H1 (cell line): ENCODE measurements at regions not wholly inside any gene's neighbourhood (a gene's known extent, or its start where the extent isn't known, plus 50 kb on each side); places are given as distances from the start of the nearest gene placed in this dataset.

ENCODE experiments used
- CBX8 ChIP-seq: fragments of 300-800, 300-1000 bp; sonication (generic); IDR thresholded peaks from 2 replicates; pipeline ENCODE4 v1.7.1; 2016; ENCODE audit warnings: low read depth, low read length, borderline replicate concordance
- CEBPB ChIP-seq: IDR thresholded peaks from 2 replicates; pipeline ENCODE4 v1.6.1; 2012; ENCODE audit warnings: low read depth, low read length
- EP300 ChIP-seq, 2 experiments: IDR thresholded peaks; 1 replicate in 1 of 2; 2 replicates in 1 of 2; pipeline ENCODE4 v1.6.1; 2011 to 2012; ENCODE audit warnings: low read depth in 2 of 2, low read length in 2 of 2, mild to moderate bottlenecking in 2 of 2, borderline replicate concordance in 1 of 2, inconsistent platforms in 1 of 2, moderate library complexity in 1 of 2
- GABPA ChIP-seq: IDR thresholded peaks from 2 replicates; pipeline ENCODE4 v1.6.1; 2011; ENCODE audit warnings: mild to moderate bottlenecking, low read length, moderate library complexity, borderline replicate concordance; ENCODE audit not compliant: insufficient read depth
- RAD21 ChIP-seq, 2 experiments: IDR thresholded peaks in 1 of 2; conservative IDR thresholded peaks in 1 of 2; 2 replicates each; pipeline ENCODE4 v1.6.1; 2011; ENCODE audit warnings: low read depth in 2 of 2, low read length in 2 of 2, improper control_type of control experiment in 1 of 2, inconsistent platforms in 1 of 2, mild to moderate bottlenecking in 1 of 2, moderate library complexity in 1 of 2
- RBBP5 ChIP-seq: IDR thresholded peaks from 2 replicates; pipeline ENCODE4 v1.7.1; 2012; ENCODE audit warnings: low read depth, mild to moderate bottlenecking, inconsistent platforms, low read length, moderate library complexity, borderline replicate concordance

DNA sequence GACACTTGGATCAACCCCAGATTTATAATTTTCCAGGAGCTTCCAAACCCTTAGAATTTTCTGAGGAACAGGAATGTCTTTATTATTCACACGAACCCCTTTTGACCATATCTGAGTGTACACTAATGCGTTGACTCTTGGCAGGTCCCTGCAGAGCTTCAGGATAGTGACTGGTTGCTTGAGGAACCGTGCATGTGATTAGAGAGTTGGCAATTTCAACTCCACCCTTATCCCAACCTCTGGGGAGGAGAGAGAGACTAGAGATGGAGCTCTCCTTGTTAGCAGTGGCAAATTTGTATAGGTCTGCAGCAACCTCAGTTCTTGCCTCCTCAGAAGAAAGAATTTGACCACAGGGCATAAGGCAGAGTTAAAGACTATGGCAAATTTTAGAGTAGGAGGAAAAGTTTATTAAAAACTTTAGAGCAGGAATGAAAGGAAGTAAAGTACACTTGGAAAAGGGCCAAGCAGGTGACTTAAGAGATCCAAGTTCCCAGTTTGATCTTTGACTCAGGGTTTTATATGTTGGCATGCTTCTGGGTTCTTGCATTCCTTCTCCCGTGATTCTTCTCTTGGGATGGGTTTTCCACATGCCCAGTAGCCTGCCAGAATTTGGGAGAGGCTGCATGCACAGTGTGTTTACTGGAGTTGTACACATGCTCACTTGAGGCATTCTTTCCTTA lies 93.8 kb upstream of the ETV3 start (continued):
- no peak for TF ChIP-seq RBBP5
- TF ChIP-seq CEBPB: no peak
- no peak for TF ChIP-seq RAD21 (IDR thresholded peaks at IDR 0.05 in 1 of 2, conservative IDR thresholded peaks at IDR 0.05 in 1 of 2; ENCODE audit: low read depth in 2 of 2, low read length in 2 of 2)
- no peak for TF ChIP-seq EP300 (IDR thresholded peaks at IDR 0.05; ENCODE audit: borderline replicate concordance in 1 of 2, low read depth in 2 of 2, low read length in 2 of 2)
- no peak for TF ChIP-seq CBX8
- TF ChIP-seq GABPA: no peak
